CD4-positive, alpha-beta T cell (primary cell): ENCODE measurements at regions not wholly inside any gene's neighbourhood (a gene's known extent, or its start where the extent isn't known, plus 50 kb on each side); places are given as distances from the start of the nearest gene placed in this dataset.
"Not testable (repeated sequence)": the region's sequence is repeated elsewhere in the genome, so short reads cannot be mapped to it uniquely, and the experiment has no call there.

ENCODE experiments used
- ATAC-seq: fragments of 200-7000 bp; cut with Tn5 transposase; one replicate; pipeline ENCODE4 v1.10.0; 2022; ENCODE audit warnings: mild to moderate bottlenecking; ENCODE audit not compliant: poor library complexity
- CTCF ChIA-PET: fragments of 350-600 bp; sonication (Branson Sonifier 250); formaldehyde crosslinking; loops from one replicate; lab custom pipeline; 2021; ENCODE audit warnings: antibody characterized with exemption, inconsistent platforms; lab: Charles Lee
- POLR2A ChIA-PET: fragments of 350-600 bp; sonication (Branson Sonifier 250); formaldehyde crosslinking; loops from one replicate; lab custom pipeline; 2021; ENCODE audit warnings: antibody characterized with exemption, inconsistent platforms; lab: Charles Lee
- DNase-seq, 14 experiments: peaks; one replicate each; pipeline ENCODE4 v3.0.0-alpha.2; 2013 to 2020; ENCODE audit warnings: mixed read lengths in 2 of 14
- H3K27ac ChIP-seq, 2 donors: one replicate each; pipeline versions ENCODE4 v1.5.1 to v1.7.0; 2013; ENCODE audit warnings: low read length in 2 of 2, low read depth in 1 of 2, mild to moderate bottlenecking in 1 of 2
- H3K27me3 ChIP-seq, 2 experiments: 1 replicate in 1 of 2; 2 replicates in 1 of 2; pipeline versions ENCODE4 v1.6.1 to v1.7.0; 2013; ENCODE audit warnings: low read length in 2 of 2, control low read depth in 1 of 2, mild to moderate bottlenecking in 1 of 2, moderate library complexity in 1 of 2; ENCODE audit not compliant: insufficient read depth in 2 of 2, control insufficient read depth in 1 of 2
- H3K36me3 ChIP-seq: one replicate; pipeline ENCODE4 v1.6.1; 2013; ENCODE audit warnings: low read length, control low read depth; ENCODE audit not compliant: insufficient read depth
- H3K4me1 ChIP-seq: one replicate; pipeline ENCODE4 v1.6.1; 2013; ENCODE audit warnings: low read length, control low read depth; ENCODE audit not compliant: insufficient read depth
- H3K4me3 ChIP-seq: one replicate; pipeline ENCODE4 v1.5.1; 2013; ENCODE audit warnings: mild to moderate bottlenecking, low read length, moderate library complexity
- H3K9me3 ChIP-seq, 2 experiments: 1 replicate in 1 of 2; 2 replicates in 1 of 2; pipeline versions ENCODE4 v1.6.1 to v1.7.0; 2013; ENCODE audit warnings: low read length in 2 of 2, mild to moderate bottlenecking in 2 of 2, control low read depth in 1 of 2, moderate library complexity in 1 of 2; ENCODE audit not compliant: control insufficient read depth in 1 of 2, insufficient read depth in 1 of 2
- H3K27ac Mint-ChIP-seq: one replicate; pipeline ENCODE4 v1.8.0; 2020; ENCODE audit warnings: mixed read lengths
- H3K27me3 Mint-ChIP-seq: one replicate; pipeline ENCODE4 v1.8.0; 2021; ENCODE audit warnings: mixed read lengths
- H3K36me3 Mint-ChIP-seq: one replicate; pipeline ENCODE4 v1.8.0; 2021; ENCODE audit warnings: low read depth, mixed read lengths
- H3K4me1 Mint-ChIP-seq: one replicate; pipeline ENCODE4 v1.8.0; 2021; ENCODE audit warnings: low read depth, mixed read lengths
- H3K4me3 Mint-ChIP-seq: one replicate; pipeline ENCODE4 v1.8.0; 2020; ENCODE audit warnings: mild to moderate bottlenecking, mixed read lengths
- H3K9me3 Mint-ChIP-seq: one replicate; pipeline ENCODE4 v1.8.0; 2020; ENCODE audit warnings: mixed read lengths
- intact Hi-C, 2 experiments: fragments of 100-400 bp; cut with DNase I in 1 of 2; cut with micrococcal nuclease in 1 of 2; formaldehyde crosslinking; loops; one replicate each; pipeline versions ENCODE4 v1.15.1 to v1.9.0; 2023 to 2025; cut with DNase I, micrococcal nuclease
- TF ChIP-seq, protein P1 (sequence below): fragments of 200-600 bp; IDR thresholded peaks from one replicate; pipeline ENCODE4 v1.8.0; 2022; ENCODE audit warnings: antibody characterized with exemption, mild to moderate bottlenecking

DNA sequence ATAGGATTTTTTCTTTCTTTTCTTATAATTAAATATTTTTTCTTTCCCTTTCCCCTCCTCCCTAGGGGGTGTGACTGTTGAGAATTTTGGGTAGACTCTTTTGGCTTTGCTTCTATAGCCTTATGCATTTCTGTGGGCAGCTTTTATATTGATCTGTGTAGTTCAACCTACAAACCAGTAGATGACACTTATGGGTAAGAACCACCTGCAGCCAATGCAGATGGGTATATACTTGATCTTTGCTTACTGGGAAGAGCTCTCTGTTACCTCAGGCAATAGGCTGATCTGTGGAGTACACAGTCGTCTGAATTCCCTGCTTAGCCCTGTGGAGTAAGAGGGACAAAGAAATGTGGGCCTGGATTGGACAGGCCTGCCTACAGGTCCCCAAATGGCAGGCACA is 102.7 kb upstream of the STARD4 start:
- CTCF ChIA-PET: no interaction called here
- H3K36me3 Mint-ChIP-seq: no peaks in the 10 kb centered on the region

DNA sequence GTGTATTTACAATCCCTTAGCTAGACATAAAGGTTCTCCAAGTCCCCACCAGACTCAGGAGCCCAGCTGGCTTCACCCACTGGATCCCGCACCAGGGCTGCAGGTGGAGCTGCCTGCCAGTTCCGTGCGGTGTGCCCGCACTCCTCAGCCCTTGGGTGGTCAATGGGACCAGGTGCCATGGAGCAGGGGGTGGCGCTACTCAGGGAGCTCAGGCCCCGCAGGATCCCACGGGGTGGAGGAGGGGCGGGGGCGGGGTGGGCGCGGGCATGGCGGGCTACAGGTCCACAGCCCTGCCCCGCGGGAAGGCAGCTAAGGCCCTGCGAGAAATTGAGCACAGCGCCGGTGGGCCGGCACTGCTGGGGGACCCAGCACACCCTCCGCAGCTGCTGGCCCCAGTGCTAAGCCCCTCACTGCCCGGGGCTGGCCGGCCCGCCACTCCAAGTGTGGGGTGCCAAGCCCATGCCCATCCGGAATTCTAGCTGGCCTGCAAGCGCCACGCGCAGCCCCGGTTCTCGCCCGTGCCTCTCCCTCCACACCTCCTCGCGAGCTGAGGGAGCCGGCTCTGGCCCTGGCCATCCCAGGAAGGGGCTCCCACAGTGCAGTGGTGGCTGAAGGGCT is 99.8 kb upstream of the STARD4 start:
- peaks cover 19% of the 10 kb centered on the region for H3K9me3 Mint-ChIP-seq
- H3K4me1 Mint-ChIP-seq, H3K27me3 Mint-ChIP-seq, POLR2A ChIA-PET, H3K27ac Mint-ChIP-seq, H3K36me3 ChIP-seq, H3K27me3 ChIP-seq, CTCF ChIA-PET, H3K4me3 Mint-ChIP-seq, intact Hi-C loops, H3K27ac ChIP-seq, DNase-seq, ATAC-seq, H3K4me1 ChIP-seq, H3K4me3 ChIP-seq, H3K36me3 Mint-ChIP-seq: not testable (repeated sequence)
- H3K9me3 ChIP-seq: peaks cover 0 to 24% of the 10 kb centered on the region in 2 experiments

More for the DNA sequence above, 102.7 kb upstream of the STARD4 start:
- no peaks in the 10 kb centered on the region for H3K4me1 ChIP-seq
- H3K27me3 Mint-ChIP-seq: peaks cover 5% of the 10 kb centered on the region
- no peaks in the 10 kb centered on the region for H3K36me3 ChIP-seq
- no peak for ATAC-seq
- H3K9me3 ChIP-seq: peaks cover 0 to 17% of the 10 kb centered on the region in 2 experiments
- H3K27ac Mint-ChIP-seq: no peak overlapping the region
- POLR2A ChIA-PET: no interaction called here
- intact Hi-C loops: no loop called here
- TF ChIP-seq, protein P1, sequence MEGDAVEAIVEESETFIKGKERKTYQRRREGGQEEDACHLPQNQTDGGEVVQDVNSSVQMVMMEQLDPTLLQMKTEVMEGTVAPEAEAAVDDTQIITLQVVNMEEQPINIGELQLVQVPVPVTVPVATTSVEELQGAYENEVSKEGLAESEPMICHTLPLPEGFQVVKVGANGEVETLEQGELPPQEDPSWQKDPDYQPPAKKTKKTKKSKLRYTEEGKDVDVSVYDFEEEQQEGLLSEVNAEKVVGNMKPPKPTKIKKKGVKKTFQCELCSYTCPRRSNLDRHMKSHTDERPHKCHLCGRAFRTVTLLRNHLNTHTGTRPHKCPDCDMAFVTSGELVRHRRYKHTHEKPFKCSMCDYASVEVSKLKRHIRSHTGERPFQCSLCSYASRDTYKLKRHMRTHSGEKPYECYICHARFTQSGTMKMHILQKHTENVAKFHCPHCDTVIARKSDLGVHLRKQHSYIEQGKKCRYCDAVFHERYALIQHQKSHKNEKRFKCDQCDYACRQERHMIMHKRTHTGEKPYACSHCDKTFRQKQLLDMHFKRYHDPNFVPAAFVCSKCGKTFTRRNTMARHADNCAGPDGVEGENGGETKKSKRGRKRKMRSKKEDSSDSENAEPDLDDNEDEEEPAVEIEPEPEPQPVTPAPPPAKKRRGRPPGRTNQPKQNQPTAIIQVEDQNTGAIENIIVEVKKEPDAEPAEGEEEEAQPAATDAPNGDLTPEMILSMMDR: no peak
- no peaks in the 10 kb centered on the region for H3K27me3 ChIP-seq
- no peaks in the 10 kb centered on the region for H3K4me1 Mint-ChIP-seq
- H3K9me3 Mint-ChIP-seq: peaks cover 15% of the 10 kb centered on the region
- DNase-seq: no peak
- H3K27ac ChIP-seq: no peak overlapping the region
- H3K4me3 Mint-ChIP-seq: no peak overlapping the region
- no peak overlapping the region for H3K4me3 ChIP-seq

DNA sequence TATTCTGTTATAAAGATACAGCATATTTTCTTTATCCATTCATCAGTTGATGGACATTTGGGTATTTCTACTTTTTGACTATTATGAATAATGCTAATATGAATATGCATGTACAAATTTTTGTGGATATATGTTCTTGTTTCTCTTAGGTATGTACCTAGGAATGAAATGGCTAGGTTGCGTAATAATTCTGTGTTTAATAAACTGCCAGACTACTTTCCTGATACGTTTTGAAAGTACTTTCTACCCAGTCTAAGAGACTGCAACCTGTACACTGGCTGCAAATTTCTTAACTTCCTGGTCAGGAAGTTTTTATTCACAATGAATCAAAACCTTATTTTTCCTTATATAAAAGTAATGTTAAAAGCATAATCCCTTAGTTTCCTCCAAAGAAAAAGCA is 93.9 kb upstream of the STARD4 start:
- Histone ChIP-seq H3K27me3 (no peaks in the 10 kb centered on the region), H3K27ac (no peak overlapping the region), H3K9me3 (peaks cover 0 to 8% of the 10 kb centered on the region in 2 experiments), H3K36me3 (no peaks in the 10 kb centered on the region), H3K4me1 (no peaks in the 10 kb centered on the region), H3K4me3 (no peak overlapping the region)
- POLR2A ChIA-PET: no interaction called here
- CTCF ChIA-PET: interaction anchor here (0.6 kb wide), 1 partner anchor 1071 kb away, joined by 4 read pairs; no protein-coding TSS in a partner anchor
- TF ChIP-seq, protein P1: no peak
- Mint-ChIP-seq H3K27me3 (peaks cover 6% of the 10 kb centered on the region), H3K9me3 (peaks cover 11% of the 10 kb centered on the region), H3K4me3 (no peak overlapping the region), H3K36me3 (no peaks in the 10 kb centered on the region), H3K27ac (no peak overlapping the region), H3K4me1 (no peaks in the 10 kb centered on the region)
- ATAC-seq (no peak), DNase-seq (no peak)
- intact Hi-C loops: no loop called here

DNA sequence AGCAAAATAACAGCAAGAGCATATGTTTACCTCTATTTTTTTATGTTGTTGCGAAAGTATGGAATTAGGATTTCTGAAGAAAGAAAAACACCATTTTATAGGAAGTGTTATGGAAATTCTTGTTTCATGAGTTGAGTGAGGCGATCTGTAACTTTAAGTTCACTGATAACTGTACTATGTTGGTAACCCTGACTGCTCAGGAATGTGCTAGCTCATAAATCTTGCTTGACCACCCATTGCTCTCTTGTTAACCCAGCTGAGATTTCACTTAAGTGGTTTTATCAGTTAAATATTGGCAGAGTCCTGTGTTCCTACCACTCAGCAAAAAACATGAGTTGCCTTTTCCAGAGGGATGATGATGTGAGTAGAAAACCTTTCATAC is 91.1 kb upstream of the STARD4 start:
- no peak overlapping the region for H3K27ac Mint-ChIP-seq

More for the DNA sequence above, 91.1 kb upstream of the STARD4 start:
- Histone ChIP-seq H3K27me3 (no peaks in the 10 kb centered on the region), H3K4me3 (no peak overlapping the region), H3K36me3 (no peaks in the 10 kb centered on the region), H3K9me3 (no peaks in the 10 kb centered on the region), H3K4me1 (no peaks in the 10 kb centered on the region), H3K27ac (no peak overlapping the region)
- CTCF ChIA-PET: no interaction called here
- Mint-ChIP-seq H3K9me3 (no peaks in the 10 kb centered on the region), H3K4me3 (no peak overlapping the region), H3K27me3 (no peaks in the 10 kb centered on the region), H3K36me3 (no peaks in the 10 kb centered on the region), H3K4me1 (no peaks in the 10 kb centered on the region)
- POLR2A ChIA-PET: no interaction called here
- TF ChIP-seq, protein P1: no peak
- ATAC-seq (no peak), DNase-seq (no peak)
- intact Hi-C loops: no loop called here
